ENCODE measurements at regions not wholly inside any gene's neighbourhood (a gene's known extent, or its start where the extent isn't known, plus 50 kb on each side); places are given as distances from the start of the nearest gene placed in this dataset.

DNA sequence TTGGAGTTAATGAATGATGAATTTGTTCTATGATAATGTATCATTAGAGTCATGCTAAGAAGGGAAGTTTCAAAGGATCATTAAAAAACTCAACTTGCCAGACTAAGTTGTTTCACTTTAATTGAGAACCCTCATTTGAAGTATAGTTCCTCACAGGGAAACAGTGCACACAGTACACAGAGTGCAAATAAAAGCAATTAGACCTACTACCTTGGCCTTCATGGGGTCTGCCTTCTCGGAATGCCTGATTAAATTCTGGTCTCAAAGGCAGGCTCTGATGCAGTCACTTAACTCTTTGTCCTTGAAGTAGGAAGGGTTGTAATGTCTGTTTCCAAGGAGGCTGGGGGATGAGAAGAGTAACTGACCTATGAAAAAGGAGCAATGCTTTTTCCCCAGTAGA is 457.3 kb downstream of the TBC1D32 start:
- Mint-ChIP-seq H3K36me3 (ENCODE audit: low read depth) (no peaks in the 10 kb centered on the region), H3K27ac (peak overlapping the region; percentile 69)

DNA sequence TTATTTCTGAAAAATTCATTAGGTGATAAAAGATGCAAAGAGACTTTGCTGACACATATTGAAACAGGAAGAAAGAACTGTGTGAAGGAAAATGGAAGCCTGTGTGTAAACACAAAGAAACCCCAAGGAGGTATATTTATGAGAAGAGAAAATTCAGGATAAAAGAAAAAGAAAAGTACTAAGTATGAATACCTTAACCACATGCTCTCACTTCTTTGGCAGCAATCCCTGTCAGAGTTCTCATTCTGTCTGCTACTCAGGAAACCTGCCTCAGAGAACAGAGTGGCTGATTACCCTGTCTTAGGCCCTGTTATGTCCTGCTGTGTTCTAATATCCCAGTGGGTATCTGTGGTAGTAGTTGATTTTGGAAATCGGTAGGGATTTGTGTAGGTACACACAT is 457.9 kb downstream of the TBC1D32 start:
- Mint-ChIP-seq H3K9me3 (no peaks in the 10 kb centered on the region), H3K4me1 (peaks cover 26% of the 10 kb centered on the region), H3K36me3 (ENCODE audit: low read depth) (no peaks in the 10 kb centered on the region), H3K27me3 (no peaks in the 10 kb centered on the region), H3K4me3 (peak overlapping the region; percentile 17), H3K27ac (peak overlapping the region; percentile 69)
- DNase-seq: no peak
- TF ChIP-seq, protein P1, sequence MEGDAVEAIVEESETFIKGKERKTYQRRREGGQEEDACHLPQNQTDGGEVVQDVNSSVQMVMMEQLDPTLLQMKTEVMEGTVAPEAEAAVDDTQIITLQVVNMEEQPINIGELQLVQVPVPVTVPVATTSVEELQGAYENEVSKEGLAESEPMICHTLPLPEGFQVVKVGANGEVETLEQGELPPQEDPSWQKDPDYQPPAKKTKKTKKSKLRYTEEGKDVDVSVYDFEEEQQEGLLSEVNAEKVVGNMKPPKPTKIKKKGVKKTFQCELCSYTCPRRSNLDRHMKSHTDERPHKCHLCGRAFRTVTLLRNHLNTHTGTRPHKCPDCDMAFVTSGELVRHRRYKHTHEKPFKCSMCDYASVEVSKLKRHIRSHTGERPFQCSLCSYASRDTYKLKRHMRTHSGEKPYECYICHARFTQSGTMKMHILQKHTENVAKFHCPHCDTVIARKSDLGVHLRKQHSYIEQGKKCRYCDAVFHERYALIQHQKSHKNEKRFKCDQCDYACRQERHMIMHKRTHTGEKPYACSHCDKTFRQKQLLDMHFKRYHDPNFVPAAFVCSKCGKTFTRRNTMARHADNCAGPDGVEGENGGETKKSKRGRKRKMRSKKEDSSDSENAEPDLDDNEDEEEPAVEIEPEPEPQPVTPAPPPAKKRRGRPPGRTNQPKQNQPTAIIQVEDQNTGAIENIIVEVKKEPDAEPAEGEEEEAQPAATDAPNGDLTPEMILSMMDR (IDR thresholded peaks at IDR 0.05): no peak
- ATAC-seq (ENCODE audit: low read depth): no peak
- CTCF ChIA-PET: no interaction called here
- intact Hi-C loops (cut with micrococcal nuclease): loop anchor here (2.0 kb wide), 1 partner anchor 62 kb away; no protein-coding TSS in a partner anchor
- POLR2A ChIA-PET: interaction anchor here (0.6 kb wide), 1 partner anchor 87 kb away, joined by 3 read pairs; no protein-coding TSS in a partner anchor

More for the DNA sequence above, 457.3 kb downstream of the TBC1D32 start:
- no peak for ATAC-seq (ENCODE audit: low read depth)
- Mint-ChIP-seq H3K4me3 (peak overlapping the region; percentile 17), H3K4me1 (peaks cover 26% of the 10 kb centered on the region), H3K27me3 (no peaks in the 10 kb centered on the region), H3K9me3 (no peaks in the 10 kb centered on the region)
- TF ChIP-seq, protein P1 (IDR thresholded peaks at IDR 0.05): no peak
- CTCF ChIA-PET: no interaction called here
- intact Hi-C loops (cut with micrococcal nuclease): loop anchor here (2.0 kb wide), 1 partner anchor 62 kb away; no protein-coding TSS in a partner anchor
- POLR2A ChIA-PET: interaction anchor here (0.6 kb wide), 1 partner anchor 87 kb away, joined by 3 read pairs; no protein-coding TSS in a partner anchor
- DNase-seq: no peak

DNA sequence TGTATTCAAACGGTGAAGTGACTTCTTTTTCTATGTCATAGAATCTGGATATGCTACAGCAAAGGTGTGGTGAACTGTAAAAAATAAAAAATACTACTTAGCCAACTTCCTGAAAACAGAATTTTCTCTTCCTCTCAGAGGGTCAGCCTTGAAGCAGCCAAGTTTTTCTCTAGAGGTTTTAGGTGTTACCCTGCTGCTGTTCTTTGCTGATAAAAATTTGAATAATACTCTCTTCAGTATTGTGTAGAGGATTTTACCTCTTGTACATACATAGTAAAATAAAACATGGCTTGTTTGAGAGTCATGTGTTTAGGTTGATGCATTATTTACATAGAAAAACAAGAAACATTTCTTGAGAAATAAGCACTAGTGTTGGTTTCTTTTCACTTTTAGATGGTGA is 458.4 kb downstream of the TBC1D32 start:
- no peaks in the 10 kb centered on the region for H3K9me3 Mint-ChIP-seq
- TF ChIP-seq, protein P1 (IDR thresholded peaks at IDR 0.05): no peak
- peak overlapping the region; percentile 39 for H3K4me3 Mint-ChIP-seq
- DNase-seq: no peak
- ATAC-seq (ENCODE audit: low read depth): peak; percentile 84
- ChIA-PET POLR2A (no interaction called here), CTCF (no interaction called here)
- intact Hi-C loops (cut with micrococcal nuclease): loop anchor here (2.0 kb wide), 1 partner anchor 63 kb away; no protein-coding TSS in a partner anchor
- peaks cover 26% of the 10 kb centered on the region for H3K4me1 Mint-ChIP-seq
- H3K27ac Mint-ChIP-seq: peak overlapping the region; percentile 69
- no peaks in the 10 kb centered on the region for H3K27me3 Mint-ChIP-seq
- H3K36me3 Mint-ChIP-seq (ENCODE audit: low read depth): no peaks in the 10 kb centered on the region

DNA sequence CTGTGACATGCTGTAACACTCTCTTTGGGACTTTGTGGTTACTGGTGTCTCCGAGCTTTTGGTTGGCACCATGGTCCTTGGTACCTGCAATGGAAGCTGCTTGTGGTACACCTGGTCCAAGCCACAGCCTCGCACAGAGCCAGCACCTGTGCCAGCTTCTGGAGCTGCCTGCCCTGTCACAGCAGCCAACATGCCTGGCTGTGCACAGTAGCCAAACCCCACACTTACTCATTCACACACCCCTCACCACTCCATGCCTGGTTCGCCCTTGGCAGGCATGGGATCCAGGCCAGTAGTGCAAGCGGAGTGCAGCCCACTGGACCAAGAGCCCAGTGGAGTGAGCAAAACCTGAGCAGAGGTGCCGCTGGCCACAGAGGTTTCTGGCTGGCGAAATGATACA is 459.9 kb downstream of the TBC1D32 start:
- intact Hi-C loops (cut with micrococcal nuclease): no loop called here
- POLR2A ChIA-PET: no interaction called here
- no peaks in the 10 kb centered on the region for H3K9me3 Mint-ChIP-seq
- CTCF ChIA-PET: no interaction called here
- H3K36me3 Mint-ChIP-seq (ENCODE audit: low read depth): no peaks in the 10 kb centered on the region
- H3K27me3 Mint-ChIP-seq: no peaks in the 10 kb centered on the region
- no peak for DNase-seq
- H3K4me3 Mint-ChIP-seq: no peak overlapping the region
- no peak for ATAC-seq (ENCODE audit: low read depth)
- H3K27ac Mint-ChIP-seq: no peak overlapping the region
- H3K4me1 Mint-ChIP-seq: peaks cover 26% of the 10 kb centered on the region
- TF ChIP-seq, protein P1 (IDR thresholded peaks at IDR 0.05): no peak

DNA sequence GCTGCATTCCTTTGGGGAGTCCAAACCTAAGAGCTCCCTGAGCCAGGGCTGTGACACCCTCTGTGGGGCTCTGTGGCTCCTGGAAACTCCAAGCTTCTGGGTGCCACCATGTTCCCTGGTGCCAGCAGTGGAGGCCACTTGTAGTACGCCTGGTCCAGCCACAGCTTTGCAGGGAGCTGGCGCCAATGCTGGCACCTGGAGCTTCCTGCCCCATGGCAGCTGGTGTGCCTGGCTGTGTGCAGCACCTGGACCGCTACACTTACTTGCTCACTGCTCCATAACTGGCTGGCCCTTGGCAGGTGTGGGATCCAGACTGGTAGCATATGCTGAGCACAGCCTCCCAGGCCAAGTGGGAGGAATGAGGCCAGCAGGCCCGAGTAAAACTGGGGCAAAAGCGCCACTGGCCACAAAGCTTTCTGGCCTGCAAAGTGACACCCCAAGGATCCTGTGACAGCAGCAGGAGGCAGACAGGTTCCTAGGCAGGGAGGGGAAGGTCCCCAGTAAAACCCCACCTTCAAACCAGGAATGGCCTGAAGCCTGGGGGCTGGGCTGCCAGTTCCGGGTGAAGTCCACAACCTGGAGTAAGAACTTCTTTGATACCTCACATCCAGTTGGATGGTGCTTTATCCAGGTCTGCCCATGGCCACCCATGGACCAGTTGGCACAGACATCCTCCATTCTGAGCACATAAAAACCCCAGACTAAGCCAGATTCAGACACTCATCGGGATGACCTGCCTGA is 461.0 kb downstream of the TBC1D32 start:
- intact Hi-C loops (cut with micrococcal nuclease): no loop called here
- POLR2A ChIA-PET: no interaction called here
- peaks cover 26% of the 10 kb centered on the region for H3K4me1 Mint-ChIP-seq
- H3K9me3 Mint-ChIP-seq: no peaks in the 10 kb centered on the region
- no peak overlapping the region for H3K27ac Mint-ChIP-seq
- no peaks in the 10 kb centered on the region for H3K27me3 Mint-ChIP-seq
- DNase-seq: no peak
- H3K4me3 Mint-ChIP-seq: no peak overlapping the region
- no peak for ATAC-seq (ENCODE audit: low read depth)
- no peaks in the 10 kb centered on the region for H3K36me3 Mint-ChIP-seq (ENCODE audit: low read depth)
- CTCF ChIA-PET: no interaction called here
- TF ChIP-seq, protein P1 (IDR thresholded peaks at IDR 0.05): no peak
